SKM-1 (cell line): ENCODE measurements at regions not wholly inside any gene's neighbourhood (a gene's known extent, or its start where the extent isn't known, plus 50 kb on each side); places are given as distances from the start of the nearest gene placed in this dataset.

Source experiments
- DNase-seq: peaks from one replicate; lab custom pipeline; 2025; ENCODE audit not compliant: unreplicated experiment; lab: John Stamatoyannopoulos, UW

DNA sequence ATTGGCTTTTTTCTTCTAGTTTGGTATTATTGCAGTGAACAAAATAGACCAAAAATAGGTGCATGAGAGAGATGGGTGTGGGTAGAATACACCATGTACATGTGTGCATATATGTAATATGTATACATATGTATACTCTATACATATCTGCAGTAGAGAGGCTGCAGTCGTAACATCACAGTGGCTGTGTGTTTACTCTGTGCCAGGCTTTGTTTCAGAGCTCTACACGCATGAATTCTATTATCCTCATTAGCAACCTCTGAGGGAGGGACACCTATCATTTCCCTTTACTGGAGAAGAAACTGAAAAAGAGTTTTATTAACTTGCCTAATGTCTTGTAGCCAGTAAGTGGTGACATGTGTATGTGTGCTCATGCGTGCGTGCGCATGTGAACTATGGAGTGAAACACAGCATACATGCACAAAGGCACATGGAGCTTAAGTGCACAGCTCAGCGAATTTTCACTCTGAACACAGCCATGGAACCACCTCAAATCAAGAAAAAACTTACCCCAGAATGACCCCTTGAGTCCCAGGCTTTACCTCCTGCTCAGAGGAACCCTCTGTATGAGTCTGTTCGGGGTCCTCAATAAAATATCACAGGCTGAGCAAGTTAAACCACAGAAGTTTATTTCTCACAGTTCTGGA lies 452.5 kb downstream of the CDH26 start:
- DNase-seq: no peak

DNA sequence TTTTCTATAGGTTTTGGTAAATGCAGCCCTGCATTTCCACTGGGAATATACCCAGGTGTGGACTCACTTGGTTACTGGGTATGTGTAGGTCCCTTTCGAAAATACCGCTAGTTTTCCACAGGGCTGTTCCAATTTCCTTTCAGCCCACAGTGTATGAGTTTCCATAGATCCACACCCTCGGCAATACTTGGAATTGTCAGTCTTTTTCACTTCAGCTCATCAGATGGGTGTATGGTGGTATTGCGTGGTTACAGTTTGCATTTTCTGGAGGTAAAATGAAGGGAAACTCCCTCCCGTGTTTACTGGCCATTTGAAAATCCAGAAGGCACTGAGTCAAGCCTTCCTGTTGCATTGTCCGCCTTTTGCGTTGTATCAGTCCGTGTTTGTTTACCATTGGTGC lies 453.6 kb downstream of the CDH26 start:
- DNase-seq: no peak

DNA sequence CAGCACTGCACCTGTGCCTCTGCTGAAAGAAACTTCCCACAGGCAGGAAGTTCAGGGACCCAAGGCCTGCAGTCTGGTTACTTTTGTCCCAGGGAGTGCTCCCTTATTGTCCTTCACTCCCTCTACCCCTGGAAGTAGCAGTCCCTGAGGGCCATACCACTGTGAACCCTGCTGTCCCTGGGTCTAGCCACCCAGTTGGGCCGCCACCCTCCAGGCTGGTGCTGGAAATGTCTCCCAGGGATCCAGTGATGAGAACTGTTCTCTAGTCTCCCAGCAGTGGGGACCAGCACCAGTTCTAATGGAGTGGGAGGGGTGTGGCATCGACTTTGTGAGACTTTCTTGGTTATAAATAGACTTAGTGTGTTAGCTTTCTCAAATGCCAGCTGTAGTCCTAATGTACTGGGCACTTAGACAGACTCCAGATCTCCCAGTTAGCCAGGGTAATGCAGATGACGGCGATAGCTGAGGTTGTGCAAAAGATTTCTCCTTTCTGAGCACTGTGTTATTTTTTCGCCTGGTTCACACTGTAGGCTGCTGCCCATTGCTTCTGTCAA lies 462.5 kb downstream of the CDH26 start:
- DNase-seq: no peak

DNA sequence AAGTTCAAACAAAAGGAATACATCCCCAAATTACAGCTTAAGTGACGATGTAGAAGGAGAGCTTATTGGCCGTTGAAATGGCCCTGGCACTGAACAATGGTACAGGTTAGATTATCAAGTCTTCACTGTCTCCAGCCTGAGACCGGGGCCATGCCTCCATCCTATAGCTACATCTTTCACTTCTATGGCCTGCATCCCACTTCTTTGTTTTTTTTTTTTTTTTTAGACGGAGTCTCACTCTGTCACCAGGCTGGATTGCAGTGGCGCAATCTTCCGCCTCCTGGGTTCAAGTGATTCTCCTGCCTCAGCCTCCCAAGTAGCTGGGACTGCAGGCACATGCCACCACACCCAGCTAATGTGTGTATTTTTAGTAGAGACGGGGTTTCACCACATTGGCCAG lies 464.6 kb downstream of the CDH26 start:
- no peak for DNase-seq

DNA sequence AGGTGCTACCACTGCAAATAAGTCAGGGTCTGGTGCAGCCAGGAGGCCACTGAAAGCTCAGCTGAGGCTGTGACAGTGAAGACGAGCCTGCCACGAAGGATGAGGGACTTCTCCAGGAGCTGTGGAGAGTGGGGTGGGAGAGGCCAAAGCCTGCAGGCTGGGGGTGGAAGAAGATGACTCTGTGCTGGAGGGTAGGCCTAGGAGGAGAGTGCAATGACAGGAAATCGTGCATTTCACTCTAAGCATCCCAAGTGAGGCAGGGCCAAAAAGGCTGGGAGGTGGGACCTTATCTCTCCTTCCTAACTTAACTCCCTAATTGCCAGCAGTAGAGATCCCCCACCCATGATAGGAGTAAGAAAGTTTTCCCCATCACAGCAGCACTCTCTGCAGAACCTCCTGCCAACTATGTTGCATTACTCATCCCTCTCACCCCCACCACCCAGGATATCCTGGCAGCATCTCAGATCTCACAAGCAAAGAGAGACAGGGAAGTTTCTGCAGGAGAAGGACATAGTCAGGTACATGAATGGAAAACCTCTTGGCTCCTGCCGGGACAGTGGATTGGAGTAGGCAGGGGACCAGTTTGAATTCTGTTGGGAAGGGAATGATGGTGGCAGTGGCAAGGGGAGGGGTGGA lies 466.2 kb downstream of the CDH26 start:
- DNase-seq: no peak

DNA sequence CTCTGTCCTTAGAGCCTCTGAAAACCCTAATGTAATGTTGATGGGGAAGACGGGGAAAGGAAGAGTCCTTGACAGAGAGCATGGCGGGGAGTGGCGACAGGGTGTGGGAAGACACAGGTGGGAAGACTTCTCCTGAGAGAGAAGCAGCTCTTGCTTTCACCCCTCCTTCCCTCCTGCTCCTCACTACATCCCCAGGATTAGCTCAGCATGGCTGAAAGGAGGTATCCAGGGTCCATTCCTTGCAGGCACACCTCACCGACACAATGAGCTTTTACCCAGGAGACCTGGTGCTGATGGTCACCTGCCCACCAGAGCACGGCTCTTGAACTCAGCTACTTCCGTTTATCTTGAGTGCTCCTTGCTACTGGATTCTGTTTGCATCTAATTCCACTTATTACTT lies 469.3 kb downstream of the CDH26 start:
- no peak for DNase-seq

DNA sequence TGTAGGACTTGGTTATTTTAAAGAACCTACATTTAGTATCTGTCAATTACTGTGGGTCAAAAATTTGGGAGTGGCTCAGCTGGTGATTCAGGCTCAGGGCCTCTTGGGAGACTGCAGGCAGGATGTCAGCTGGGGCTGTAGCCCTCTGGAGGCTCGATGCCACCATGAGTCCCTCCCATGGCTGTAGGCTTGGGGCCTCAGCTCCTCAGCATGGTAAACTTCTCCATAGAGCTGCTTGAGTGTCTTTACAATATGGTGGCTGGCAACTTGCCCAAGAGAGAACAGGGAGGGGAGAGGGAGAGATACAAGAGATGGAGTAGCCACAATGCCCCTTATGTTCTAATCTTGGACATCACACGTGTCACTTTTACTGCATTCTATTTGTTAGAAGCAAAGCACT lies 470.4 kb downstream of the CDH26 start:
- no peak for DNase-seq

DNA sequence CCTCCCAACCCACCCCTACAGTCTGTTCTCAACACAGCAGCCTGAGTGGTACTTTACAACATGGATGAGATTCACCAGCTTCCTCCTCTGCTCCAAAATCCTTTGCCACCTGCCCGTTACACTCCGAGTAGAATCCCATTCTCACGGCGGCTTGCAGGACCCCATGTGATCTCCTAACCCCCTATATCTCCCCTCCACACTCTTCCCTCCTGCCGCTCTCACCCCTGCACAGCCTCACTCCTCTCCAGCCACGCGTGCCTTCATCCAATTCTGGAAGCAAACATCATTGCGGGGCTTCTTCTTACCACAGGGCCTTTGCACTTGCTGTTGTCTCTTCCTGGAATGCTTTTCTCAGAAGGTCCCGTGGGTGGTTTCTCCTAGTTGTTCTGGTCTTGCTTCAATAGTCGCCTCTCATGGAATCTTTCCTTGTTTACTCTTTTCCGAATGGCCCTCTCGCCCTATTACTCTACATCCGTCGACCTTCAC lies 472.3 kb downstream of the CDH26 start:
- no peak for DNase-seq

DNA sequence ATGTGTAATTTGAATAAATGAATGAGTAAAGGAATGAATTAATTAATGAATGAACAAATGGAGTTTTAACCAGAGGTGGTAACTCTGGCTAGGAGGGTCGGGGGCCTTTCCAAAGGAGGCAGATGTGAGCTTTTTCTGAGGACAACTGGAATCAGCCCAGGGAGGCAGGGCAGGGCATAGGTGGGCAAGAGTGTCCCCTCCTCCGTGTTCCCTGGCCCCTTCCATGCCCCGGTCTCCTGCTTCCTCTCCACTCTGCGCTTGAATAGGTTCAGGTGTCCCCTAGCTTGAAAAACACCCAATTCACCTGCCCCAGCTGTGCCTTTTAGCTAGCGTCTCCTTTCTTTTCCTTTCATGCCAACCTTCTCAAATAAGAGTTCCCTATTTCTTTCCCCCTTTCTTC lies 473.1 kb downstream of the CDH26 start:
- no peak for DNase-seq

DNA sequence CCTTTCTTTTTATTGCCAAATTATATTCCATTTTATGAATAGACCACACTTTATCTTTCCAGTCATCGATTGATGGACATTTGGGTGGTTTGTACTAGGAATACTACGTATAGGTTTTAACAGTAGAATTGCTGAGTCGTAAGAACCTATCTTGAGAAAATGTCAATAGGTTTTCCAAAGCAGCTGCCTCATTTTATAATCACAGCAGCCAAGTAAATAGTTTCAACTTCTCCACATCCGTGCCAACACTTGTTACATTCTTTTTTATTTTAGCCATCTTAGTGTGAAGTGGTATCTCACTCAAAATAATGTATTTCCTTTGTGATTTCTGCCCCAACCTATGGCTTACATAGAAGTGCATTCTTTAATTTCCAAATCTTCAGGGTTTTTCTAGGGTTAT lies 479.2 kb downstream of the CDH26 start:
- DNase-seq: no peak

DNA sequence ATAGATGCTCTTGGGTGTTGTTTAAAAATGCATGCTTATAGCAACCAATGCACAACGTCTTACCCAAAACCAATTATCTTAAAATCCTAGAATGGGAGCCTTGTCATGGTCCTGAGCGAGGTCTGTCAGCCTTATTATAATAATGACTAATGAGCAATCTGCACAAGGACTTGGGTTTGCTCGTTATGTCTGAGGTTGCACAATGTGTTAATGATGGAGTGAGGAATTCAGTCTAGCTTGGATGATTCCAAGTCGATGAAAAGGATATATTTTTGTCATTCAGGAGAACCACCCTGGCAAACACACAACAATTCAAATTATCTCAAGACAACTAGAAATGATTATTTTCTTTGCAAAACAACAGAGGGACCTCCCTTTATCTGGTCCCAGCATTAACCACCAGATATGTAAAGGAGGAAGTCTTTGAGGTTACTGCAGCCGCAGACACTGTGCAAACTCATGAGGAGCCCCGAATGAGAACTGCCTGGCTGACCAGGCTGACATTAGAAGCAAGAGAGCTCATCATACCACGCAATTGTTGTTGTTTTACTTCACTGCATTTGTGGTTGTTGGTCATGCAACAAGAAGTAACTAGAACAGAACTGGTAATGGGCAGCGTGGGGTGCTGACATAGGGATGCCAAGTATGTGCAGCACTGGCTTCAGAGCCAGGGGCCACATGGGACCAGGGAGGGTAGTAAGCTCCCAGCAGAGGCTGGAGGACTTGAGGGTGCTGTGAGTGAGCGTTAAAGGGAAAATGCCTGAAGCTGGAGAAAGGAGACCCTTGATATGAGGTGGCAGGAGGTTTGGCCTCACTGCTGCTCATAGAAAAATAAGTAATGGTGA lies 488.3 kb downstream of the CDH26 start:
- DNase-seq: no peak

DNA sequence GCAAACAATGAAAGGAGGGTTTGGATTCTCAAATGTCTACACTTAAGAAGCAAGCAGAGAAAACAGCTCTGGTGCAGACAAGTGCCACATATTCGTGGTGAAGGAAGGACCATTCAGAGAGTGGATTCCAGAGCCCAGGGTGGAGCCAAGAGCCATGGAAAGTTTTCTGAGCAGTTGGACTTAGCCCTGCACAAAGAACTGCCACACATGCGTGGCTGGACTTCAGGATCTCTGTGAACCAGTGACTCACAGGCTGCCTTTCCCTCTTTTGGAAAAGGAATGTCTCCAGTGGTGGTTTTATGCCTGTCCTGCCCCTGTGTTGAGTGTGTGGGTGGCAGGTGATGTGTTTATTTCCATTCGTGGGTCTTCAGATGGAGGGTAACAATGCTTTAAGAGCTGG lies 489.5 kb downstream of the CDH26 start:
- no peak for DNase-seq

DNA sequence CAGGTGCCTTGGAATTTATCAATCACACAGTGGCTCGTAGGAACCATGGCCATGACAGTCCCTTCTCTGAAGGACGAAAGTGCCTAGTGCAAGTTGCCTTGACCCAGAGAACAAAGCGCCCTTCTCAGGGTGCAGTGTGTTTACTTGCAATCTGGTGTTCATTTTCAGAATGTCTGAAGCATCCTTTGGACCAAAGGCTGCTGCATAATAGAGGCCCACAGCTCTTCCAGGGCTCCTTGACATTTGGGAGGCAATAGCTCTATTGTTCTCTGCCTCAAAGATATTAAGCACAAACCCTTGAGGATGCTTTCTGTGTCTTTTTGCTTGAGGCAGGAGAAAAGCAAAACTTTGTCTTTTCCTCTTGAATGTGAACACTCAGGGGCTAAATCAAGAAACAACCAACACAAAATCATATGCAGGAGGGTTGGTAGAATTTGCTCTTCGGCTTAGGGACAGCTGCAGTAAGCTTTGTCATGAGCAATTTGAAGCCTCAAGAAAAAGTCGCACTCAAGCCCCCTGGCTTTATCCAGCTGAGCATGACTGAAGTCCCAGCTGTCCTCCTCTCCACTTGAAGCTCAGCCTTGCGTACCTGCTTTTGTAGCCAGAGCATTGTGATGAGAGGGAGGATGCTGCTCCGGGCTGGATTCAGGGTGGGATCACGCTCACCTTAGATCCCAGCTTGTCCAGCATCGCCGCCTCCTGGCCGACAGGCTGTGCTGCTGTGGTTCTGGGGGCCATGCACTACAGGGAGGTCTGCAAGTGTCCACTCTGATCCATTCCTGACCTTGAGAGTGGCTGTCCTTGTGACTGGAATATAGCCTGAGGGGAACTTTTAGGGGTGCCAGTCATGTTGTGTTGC lies 495.4 kb downstream of the CDH26 start:
- no peak for DNase-seq

DNA sequence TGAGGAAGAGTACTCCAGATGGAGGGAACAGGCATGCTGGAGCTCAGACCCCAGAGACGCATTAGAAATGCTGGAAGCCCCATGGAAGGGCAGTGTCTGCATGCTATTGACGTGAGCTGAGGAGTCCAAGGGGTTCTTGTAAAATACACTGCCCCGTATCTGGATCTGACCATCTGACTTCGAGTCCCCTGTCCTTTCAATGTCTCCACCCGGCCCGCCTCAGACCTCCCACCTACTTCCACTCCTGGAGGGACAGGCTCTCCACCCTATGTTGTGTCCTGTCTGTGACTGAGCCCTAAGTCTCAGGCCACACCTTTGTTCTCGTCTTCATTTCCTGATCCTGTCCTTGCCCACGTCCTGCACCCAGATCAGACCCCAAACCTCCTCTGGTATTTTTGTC lies 496.3 kb downstream of the CDH26 start:
- DNase-seq: no peak

DNA sequence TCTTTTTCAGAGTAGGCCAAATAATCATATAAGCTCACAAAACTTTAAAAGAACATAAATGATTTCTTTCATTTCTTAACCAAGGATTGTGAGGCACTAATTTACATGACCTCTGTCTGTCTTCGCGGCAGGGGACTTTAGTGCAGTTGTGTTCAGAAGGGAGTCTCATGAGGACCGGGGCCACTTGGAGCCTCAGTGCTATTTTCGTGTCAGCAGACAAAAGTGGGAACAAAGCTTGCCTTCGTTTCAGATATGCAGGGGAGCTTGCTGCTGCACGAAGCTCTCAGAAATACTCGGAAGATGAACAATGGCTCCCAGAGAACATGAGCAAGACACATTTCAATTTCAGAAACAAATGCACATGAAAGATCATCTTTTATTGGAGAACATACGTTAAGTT lies 497.0 kb downstream of the CDH26 start:
- no peak for DNase-seq

DNA sequence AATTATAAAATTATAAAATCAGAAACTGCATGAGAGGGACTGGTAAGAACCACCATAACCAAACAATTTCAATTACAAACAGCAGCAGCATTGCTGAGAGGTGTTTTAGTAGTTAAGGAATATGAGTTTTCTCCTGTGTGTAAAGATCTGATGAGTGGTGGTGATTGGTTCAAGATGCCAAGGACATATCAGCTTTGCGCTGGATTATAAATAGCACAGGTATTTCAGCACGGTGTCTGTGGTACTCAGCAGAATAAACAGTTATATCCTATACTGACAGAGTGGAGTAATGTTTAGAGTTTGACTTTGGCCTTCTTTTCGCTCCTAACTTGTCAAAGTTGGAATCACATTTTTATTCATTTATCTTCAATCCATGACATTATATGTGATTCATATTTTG lies 501.0 kb downstream of the CDH26 start:
- no peak for DNase-seq

DNA sequence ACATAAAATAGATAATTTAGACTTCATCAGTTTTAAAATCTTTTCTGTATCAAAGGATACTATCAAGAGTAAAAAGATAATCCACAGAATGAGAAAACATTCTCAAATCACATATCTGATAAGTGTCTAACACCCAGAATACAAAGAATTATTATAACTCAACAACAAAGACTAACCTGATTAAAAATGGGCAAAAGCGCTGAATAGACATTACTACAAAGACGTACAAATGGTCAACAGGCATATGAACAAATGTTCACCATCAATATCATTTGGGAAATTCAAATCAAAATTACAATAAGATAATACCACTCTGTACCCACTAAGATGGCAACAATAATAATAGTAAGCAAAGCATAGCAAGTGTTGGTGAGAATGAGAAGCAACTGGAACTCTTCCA lies 503.8 kb downstream of the CDH26 start:
- no peak for DNase-seq

DNA sequence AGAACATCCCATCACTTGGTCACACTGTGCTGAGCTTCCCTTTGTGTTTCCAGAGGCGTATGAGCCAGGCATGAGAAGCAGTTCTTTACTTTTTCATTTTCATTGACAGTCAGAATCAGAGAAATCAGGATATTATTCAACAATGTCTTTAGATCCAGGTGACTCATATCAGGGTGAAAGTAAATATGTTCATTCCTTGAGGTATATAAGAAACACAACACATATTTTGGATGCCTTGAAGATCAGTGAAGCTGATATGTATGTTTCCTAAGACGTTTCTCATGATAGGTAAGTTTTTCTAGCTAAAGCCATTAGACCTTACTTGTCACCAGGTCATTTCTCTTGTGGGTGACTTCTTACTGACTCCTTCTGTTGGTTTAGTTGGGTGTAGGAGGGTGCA lies 505.6 kb downstream of the CDH26 start:
- DNase-seq: no peak

DNA sequence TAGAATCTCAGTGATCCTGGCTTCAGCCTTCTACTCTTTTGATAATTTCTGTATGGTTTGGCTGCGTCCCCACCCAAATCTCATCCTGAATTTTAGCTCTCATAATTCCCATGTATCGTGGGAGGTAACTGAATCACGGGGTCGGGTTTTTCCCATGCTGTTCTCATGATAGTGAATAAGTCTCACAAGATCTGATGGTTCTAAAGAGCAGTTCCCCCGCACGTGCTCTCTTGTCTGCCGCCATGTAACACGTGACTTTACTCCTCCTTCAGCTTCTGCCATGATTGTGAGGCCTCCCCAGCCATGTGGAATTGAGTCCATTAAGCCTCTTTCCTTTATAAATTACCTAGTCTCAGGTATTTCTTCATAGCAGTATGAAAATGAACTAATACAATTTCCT lies 507.2 kb downstream of the CDH26 start:
- no peak for DNase-seq

DNA sequence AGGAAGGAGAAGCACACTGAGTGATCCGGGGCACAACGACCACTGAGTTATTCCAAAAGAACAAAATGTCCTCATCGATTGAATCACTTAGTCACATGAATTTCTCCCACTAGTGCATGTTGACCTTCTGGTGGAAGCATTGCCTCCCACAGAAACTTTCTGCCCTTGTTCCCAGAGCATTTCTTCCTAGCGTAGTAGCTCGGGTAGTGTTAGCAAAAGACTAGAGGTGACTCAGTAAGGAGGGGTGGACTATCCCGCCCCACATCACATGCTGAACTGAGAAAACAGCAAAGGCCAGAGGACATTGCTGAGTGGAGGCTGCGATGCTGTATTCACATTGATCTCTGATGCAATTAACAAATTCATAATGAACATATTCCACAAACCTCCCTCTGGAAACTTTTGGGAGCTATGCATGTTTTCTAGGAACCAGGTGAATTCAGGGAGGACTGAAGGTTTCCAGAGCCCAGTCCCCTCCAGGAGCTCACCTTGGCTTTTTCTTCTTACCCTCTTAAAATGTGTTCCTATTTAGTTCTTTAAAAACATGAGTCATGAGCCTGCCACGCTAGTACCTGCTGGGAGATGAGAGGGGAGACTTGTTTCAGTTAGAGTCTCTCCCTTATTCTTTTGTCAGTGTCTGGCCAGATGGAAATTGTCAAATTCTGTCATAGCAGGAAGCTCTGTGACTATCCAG lies 507.9 kb downstream of the CDH26 start:
- no peak for DNase-seq

DNA sequence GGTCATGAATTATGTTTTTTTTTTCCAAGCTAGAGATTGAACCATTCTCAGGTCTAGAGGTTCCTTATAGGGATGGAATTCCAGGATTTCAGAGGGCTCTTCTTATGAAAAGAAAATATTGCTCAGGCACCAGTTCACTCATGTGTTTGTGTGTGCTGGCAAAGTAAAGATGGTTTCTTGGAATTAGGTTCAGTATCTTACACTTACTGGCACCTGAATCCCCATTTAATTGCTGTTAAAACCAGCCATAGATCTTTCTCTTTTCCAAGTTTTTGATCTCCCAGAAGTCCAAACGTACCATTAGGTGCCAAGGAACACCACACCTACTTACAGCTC lies 508.4 kb downstream of the CDH26 start:
- DNase-seq: no peak
